ENCODE measurements at regions not wholly inside any gene's neighbourhood (a gene's known extent, or its start where the extent isn't known, plus 50 kb on each side); places are given as distances from the start of the nearest gene placed in this dataset.

DNA sequence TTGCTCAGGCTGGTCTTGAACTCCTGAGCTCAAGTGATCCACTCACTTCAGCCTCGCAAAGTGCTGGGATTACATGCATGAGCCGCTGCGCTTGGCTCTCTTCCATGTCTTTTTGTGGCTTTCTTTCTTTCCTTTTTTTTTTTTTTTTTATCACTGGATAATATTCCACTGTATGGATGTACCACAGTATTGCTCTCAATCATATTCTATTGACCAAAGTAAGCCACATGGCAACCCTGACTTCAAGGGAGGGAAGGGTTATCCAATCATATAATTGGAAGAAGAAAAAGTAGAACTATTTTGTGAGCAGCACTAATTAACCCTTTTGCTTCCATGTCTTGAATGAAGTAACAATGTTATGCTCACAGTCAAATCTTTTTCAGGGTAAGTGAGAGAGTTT, 307.0 kb upstream of the RASGRP1 start:
- ChIA-PET CTCF (ENCODE audit: unreplicated experiment) (no interaction called here), POLR2A (interaction anchor here (0.6 to 0.7 kb wide), 2 partner anchors 204 to 293 kb away, joined by 3 to 5 read pairs; no protein-coding TSS in a partner anchor)
- no peaks in the 10 kb centered on the region for H3K36me3 ChIP-seq (ENCODE audit: insufficient read depth, low read length)
- H3K79me2 ChIP-seq (ENCODE audit: insufficient read depth, low read depth, low read length) = no peaks in the 10 kb centered on the region
- H2AFZ ChIP-seq (ENCODE audit: low read length) = no peak overlapping the region
- H3K4me2 ChIP-seq (ENCODE audit: low read length) = no peak overlapping the region
- H3K9me2 ChIP-seq (ENCODE audit: insufficient read depth, low read length) = no peaks in the 10 kb centered on the region
- no TSS peak for BruUV-seq (replicated peaks)
- TF ChIP-seq, protein P1, sequence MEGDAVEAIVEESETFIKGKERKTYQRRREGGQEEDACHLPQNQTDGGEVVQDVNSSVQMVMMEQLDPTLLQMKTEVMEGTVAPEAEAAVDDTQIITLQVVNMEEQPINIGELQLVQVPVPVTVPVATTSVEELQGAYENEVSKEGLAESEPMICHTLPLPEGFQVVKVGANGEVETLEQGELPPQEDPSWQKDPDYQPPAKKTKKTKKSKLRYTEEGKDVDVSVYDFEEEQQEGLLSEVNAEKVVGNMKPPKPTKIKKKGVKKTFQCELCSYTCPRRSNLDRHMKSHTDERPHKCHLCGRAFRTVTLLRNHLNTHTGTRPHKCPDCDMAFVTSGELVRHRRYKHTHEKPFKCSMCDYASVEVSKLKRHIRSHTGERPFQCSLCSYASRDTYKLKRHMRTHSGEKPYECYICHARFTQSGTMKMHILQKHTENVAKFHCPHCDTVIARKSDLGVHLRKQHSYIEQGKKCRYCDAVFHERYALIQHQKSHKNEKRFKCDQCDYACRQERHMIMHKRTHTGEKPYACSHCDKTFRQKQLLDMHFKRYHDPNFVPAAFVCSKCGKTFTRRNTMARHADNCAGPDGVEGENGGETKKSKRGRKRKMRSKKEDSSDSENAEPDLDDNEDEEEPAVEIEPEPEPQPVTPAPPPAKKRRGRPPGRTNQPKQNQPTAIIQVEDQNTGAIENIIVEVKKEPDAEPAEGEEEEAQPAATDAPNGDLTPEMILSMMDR (conservative IDR thresholded peaks at IDR 0.05; ENCODE audit: low read length) = no peak
- TF ChIP-seq EZH2phosphoT487 (IDR thresholded peaks at IDR 0.05; ENCODE audit: borderline replicate concordance, low read depth, low read length) = no peak
- no peaks in the 10 kb centered on the region for H3K4me1 ChIP-seq (ENCODE audit: insufficient read depth, low read length, poor library complexity, severe bottlenecking)
- no peak for DNase-seq (ENCODE audit: low spot score)
- no peak overlapping the region for H3K27ac ChIP-seq (ENCODE audit: low read depth, low read length, poor library complexity, severe bottlenecking)
- no peaks in the 10 kb centered on the region for H4K20me1 ChIP-seq (ENCODE audit: insufficient read depth, low read length)
- intact Hi-C loops (cut with micrococcal nuclease; ENCODE audit: unreplicated experiment) = no loop called here
- H3K4me3 ChIP-seq (ENCODE audit: low read depth, low read length, poor library complexity, severe bottlenecking) = no peak overlapping the region
- no peaks in the 10 kb centered on the region for H3K9me3 ChIP-seq (ENCODE audit: low read length)

DNA sequence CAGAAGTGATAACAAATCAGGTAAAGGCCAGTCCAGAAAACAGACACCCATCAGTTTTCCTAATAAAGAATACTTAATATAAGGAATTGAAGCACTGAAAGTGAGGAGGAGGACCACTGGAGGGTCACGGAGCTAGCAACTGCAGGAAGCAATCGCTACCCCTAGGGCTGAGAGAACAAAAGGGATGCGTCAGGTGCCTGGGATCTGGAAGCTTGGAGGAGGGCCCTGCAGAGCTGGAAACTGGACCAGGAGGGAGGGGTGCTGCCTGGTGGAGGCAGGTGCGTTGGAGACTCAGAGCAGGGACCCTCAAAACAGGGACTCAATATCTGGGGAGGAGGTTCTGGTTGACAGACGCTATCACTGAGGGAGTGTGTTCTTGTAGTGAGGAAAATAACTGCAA, 308.1 kb upstream of the RASGRP1 start:
- Histone ChIP-seq H3K36me3 (ENCODE audit: insufficient read depth, low read length) (no peaks in the 10 kb centered on the region), H3K27ac (ENCODE audit: low read depth, low read length, poor library complexity, severe bottlenecking) (no peak overlapping the region), H3K79me2 (ENCODE audit: insufficient read depth, low read depth, low read length) (no peaks in the 10 kb centered on the region), H3K9me2 (ENCODE audit: insufficient read depth, low read length) (no peaks in the 10 kb centered on the region), H3K4me2 (ENCODE audit: low read length) (no peak overlapping the region), H3K4me3 (ENCODE audit: low read depth, low read length, poor library complexity, severe bottlenecking) (no peak overlapping the region), H2AFZ (ENCODE audit: low read length) (no peak overlapping the region), H3K4me1 (ENCODE audit: insufficient read depth, low read length, poor library complexity, severe bottlenecking) (no peaks in the 10 kb centered on the region), H4K20me1 (ENCODE audit: insufficient read depth, low read length) (no peaks in the 10 kb centered on the region), H3K9me3 (ENCODE audit: low read length) (no peaks in the 10 kb centered on the region)
- no peak for DNase-seq (ENCODE audit: low spot score)
- intact Hi-C loops (cut with micrococcal nuclease; ENCODE audit: unreplicated experiment) = no loop called here
- CTCF ChIA-PET (ENCODE audit: unreplicated experiment) = no interaction called here
- TF ChIP-seq, protein P1 (conservative IDR thresholded peaks at IDR 0.05; ENCODE audit: low read length) = no peak
- no peak for TF ChIP-seq EZH2phosphoT487 (IDR thresholded peaks at IDR 0.05; ENCODE audit: borderline replicate concordance, low read depth, low read length)
- POLR2A ChIA-PET = interaction anchor here (0.6 to 1.2 kb wide), 4 partner anchors 15 to 1124 kb away, joined by 3 to 5 read pairs (median 3); no protein-coding TSS in a partner anchor
- no TSS peak for BruUV-seq (replicated peaks)

DNA sequence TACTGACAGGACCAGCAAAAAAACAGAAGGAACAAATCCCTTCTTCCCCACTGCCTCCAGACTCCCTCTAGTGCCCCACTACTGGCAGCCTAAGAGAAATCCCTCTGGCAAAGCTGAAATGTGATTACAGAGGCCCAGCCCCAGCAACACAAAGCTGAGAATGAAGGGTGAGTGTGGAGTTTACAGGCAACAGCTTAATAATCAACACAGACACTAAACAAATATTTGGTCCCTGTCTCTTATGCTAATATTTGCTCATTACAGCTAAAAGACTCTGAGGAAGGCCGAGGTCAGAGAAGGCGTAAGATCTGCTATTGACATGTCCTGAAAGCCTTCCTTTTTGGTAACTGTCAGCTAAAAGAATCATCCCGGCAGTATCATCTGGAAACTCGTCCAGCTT, 308.5 kb upstream of the RASGRP1 start:
- CTCF ChIA-PET (ENCODE audit: unreplicated experiment) = no interaction called here
- no peak for TF ChIP-seq EZH2phosphoT487 (IDR thresholded peaks at IDR 0.05; ENCODE audit: borderline replicate concordance, low read depth, low read length)
- TF ChIP-seq, protein P1 (conservative IDR thresholded peaks at IDR 0.05; ENCODE audit: low read length) = no peak
- POLR2A ChIA-PET = interaction anchor here (0.6 to 1.2 kb wide), 4 partner anchors 15 to 1125 kb away, joined by 3 to 5 read pairs (median 3); no protein-coding TSS in a partner anchor

More for the DNA sequence above, 308.5 kb upstream of the RASGRP1 start:
- Histone ChIP-seq H3K79me2 (ENCODE audit: insufficient read depth, low read depth, low read length) (no peaks in the 10 kb centered on the region), H3K36me3 (ENCODE audit: insufficient read depth, low read length) (no peaks in the 10 kb centered on the region), H3K4me3 (ENCODE audit: low read depth, low read length, poor library complexity, severe bottlenecking) (no peak overlapping the region), H3K9me3 (ENCODE audit: low read length) (no peaks in the 10 kb centered on the region), H2AFZ (ENCODE audit: low read length) (no peak overlapping the region), H3K4me1 (ENCODE audit: insufficient read depth, low read length, poor library complexity, severe bottlenecking) (no peaks in the 10 kb centered on the region), H4K20me1 (ENCODE audit: insufficient read depth, low read length) (no peaks in the 10 kb centered on the region), H3K27ac (ENCODE audit: low read depth, low read length, poor library complexity, severe bottlenecking) (no peak overlapping the region), H3K4me2 (ENCODE audit: low read length) (no peak overlapping the region), H3K9me2 (ENCODE audit: insufficient read depth, low read length) (no peaks in the 10 kb centered on the region)
- DNase-seq (ENCODE audit: low spot score) = no peak
- BruUV-seq (replicated peaks) = no TSS peak
- intact Hi-C loops (cut with micrococcal nuclease; ENCODE audit: unreplicated experiment) = no loop called here

Measured in OCI-LY7 (cell line).